ENCODE measurements at regions not wholly inside any gene's neighbourhood (a gene's known extent, or its start where the extent isn't known, plus 50 kb on each side); places are given as distances from the start of the nearest gene placed in this dataset.

GRCh38 chr4:85368240-85368639, 106.7 kb upstream of the ARHGAP24 start:
- no peak overlapping the region for H3K4me2 ChIP-seq (ENCODE audit: low read length)

GRCh38 chr4:85368932-85369331, 106.0 kb upstream of the ARHGAP24 start:
- no peak for DNase-seq (ENCODE audit: low read depth)
- FAIRE-seq, result no peak

More at GRCh38 chr4:85368240-85368639, 106.7 kb upstream of the ARHGAP24 start:
- Histone ChIP-seq H3K36me3 (ENCODE audit: insufficient read depth, low read length) (no peaks in the 10 kb centered on the region), H3K4me3 (ENCODE audit: insufficient read depth, low read depth, low read length) (no peak overlapping the region), H3K27me3 (ENCODE audit: insufficient read depth, low read length) (peaks cover 2% of the 10 kb centered on the region), H3K4me1 (ENCODE audit: insufficient read depth, low read length) (no peaks in the 10 kb centered on the region), H3K9ac (ENCODE audit: low read length) (no peak overlapping the region), H4K20me1 (ENCODE audit: insufficient read depth, low read length) (no peaks in the 10 kb centered on the region), H3K9me3 (ENCODE audit: insufficient read depth, low read depth, low read length) (no peaks in the 10 kb centered on the region), H3K79me2 (ENCODE audit: insufficient read depth, low read length) (no peaks in the 10 kb centered on the region), H2AFZ (ENCODE audit: low read depth, low read length) (no peak overlapping the region), H3K27ac (ENCODE audit: low read depth, low read length) (no peak overlapping the region)
- H3K36me3 Mint-ChIP-seq (ENCODE audit: low read depth, unreplicated experiment), result no peaks in the 10 kb centered on the region
- no peak overlapping the region for H3K27ac Mint-ChIP-seq (ENCODE audit: unreplicated experiment)
- no peak overlapping the region for H3K4me3 Mint-ChIP-seq (ENCODE audit: unreplicated experiment)
- peaks cover 6% of the 10 kb centered on the region for H3K27me3 Mint-ChIP-seq (ENCODE audit: low read depth, unreplicated experiment)
- peaks cover 2% of the 10 kb centered on the region for H3K4me1 Mint-ChIP-seq (ENCODE audit: low read depth, unreplicated experiment)
- TF ChIP-seq EZH2 (IDR thresholded peaks at IDR 0.05; ENCODE audit: insufficient read depth, low read length), result no peak
- TF ChIP-seq, protein P1, sequence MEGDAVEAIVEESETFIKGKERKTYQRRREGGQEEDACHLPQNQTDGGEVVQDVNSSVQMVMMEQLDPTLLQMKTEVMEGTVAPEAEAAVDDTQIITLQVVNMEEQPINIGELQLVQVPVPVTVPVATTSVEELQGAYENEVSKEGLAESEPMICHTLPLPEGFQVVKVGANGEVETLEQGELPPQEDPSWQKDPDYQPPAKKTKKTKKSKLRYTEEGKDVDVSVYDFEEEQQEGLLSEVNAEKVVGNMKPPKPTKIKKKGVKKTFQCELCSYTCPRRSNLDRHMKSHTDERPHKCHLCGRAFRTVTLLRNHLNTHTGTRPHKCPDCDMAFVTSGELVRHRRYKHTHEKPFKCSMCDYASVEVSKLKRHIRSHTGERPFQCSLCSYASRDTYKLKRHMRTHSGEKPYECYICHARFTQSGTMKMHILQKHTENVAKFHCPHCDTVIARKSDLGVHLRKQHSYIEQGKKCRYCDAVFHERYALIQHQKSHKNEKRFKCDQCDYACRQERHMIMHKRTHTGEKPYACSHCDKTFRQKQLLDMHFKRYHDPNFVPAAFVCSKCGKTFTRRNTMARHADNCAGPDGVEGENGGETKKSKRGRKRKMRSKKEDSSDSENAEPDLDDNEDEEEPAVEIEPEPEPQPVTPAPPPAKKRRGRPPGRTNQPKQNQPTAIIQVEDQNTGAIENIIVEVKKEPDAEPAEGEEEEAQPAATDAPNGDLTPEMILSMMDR (IDR thresholded peaks at IDR 0.05; ENCODE audit: insufficient read depth, low read depth, low read length), result no peak
- H3K9me3 Mint-ChIP-seq (ENCODE audit: unreplicated experiment), result no peaks in the 10 kb centered on the region
- DNase-seq (ENCODE audit: low read depth) (no peak), FAIRE-seq (no peak)

More at GRCh38 chr4:85368932-85369331, 106.0 kb upstream of the ARHGAP24 start:
- TF ChIP-seq, protein P1 (IDR thresholded peaks at IDR 0.05; ENCODE audit: insufficient read depth, low read depth, low read length), result no peak
- no peak for TF ChIP-seq EZH2 (IDR thresholded peaks at IDR 0.05; ENCODE audit: insufficient read depth, low read length)
- Histone ChIP-seq H4K20me1 (ENCODE audit: insufficient read depth, low read length) (no peaks in the 10 kb centered on the region), H3K27me3 (ENCODE audit: insufficient read depth, low read length) (peaks cover 2% of the 10 kb centered on the region), H3K36me3 (ENCODE audit: insufficient read depth, low read length) (no peaks in the 10 kb centered on the region), H3K27ac (ENCODE audit: low read depth, low read length) (no peak overlapping the region), H2AFZ (ENCODE audit: low read depth, low read length) (no peak overlapping the region), H3K79me2 (ENCODE audit: insufficient read depth, low read length) (no peaks in the 10 kb centered on the region), H3K9me3 (ENCODE audit: insufficient read depth, low read depth, low read length) (no peaks in the 10 kb centered on the region), H3K4me2 (ENCODE audit: low read length) (no peak overlapping the region), H3K9ac (ENCODE audit: low read length) (no peak overlapping the region), H3K4me3 (ENCODE audit: insufficient read depth, low read depth, low read length) (no peak overlapping the region), H3K4me1 (ENCODE audit: insufficient read depth, low read length) (no peaks in the 10 kb centered on the region)
- H3K4me3 Mint-ChIP-seq (ENCODE audit: unreplicated experiment), result no peak overlapping the region
- peaks cover 4% of the 10 kb centered on the region for H3K4me1 Mint-ChIP-seq (ENCODE audit: low read depth, unreplicated experiment)
- no peak overlapping the region for H3K27ac Mint-ChIP-seq (ENCODE audit: unreplicated experiment)
- no peaks in the 10 kb centered on the region for H3K36me3 Mint-ChIP-seq (ENCODE audit: low read depth, unreplicated experiment)
- H3K9me3 Mint-ChIP-seq (ENCODE audit: unreplicated experiment), result no peaks in the 10 kb centered on the region
- H3K27me3 Mint-ChIP-seq (ENCODE audit: low read depth, unreplicated experiment), result peaks cover 4% of the 10 kb centered on the region
